ENCODE measurements at regions not wholly inside any gene's neighbourhood (a gene's known extent, or its start where the extent isn't known, plus 50 kb on each side); places are given as distances from the start of the nearest gene placed in this dataset.
"Not testable (repeated sequence)": the region's sequence is repeated elsewhere in the genome, so short reads cannot be mapped to it uniquely, and the experiment has no call there.

DNA sequence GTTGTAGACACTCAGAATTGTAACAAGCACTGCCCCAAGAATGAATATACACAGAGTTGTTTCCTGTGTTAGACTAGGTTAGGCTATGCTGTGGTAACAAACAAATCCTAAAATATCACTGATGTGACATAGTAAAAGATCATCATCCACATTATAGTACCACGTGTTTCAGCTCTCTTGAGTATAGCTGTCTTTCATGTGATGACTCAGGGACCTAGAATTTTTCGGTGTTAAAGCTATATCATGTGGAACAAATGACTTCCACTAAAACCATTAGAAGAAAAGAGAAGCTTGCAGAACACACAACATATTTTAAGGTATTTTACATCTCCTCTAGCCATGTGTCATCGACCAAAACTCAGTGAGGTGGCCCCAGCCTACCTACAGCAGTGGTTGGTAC is 307.9 kb upstream of the RBMS3 start:
- DNase-seq = no peak

DNA sequence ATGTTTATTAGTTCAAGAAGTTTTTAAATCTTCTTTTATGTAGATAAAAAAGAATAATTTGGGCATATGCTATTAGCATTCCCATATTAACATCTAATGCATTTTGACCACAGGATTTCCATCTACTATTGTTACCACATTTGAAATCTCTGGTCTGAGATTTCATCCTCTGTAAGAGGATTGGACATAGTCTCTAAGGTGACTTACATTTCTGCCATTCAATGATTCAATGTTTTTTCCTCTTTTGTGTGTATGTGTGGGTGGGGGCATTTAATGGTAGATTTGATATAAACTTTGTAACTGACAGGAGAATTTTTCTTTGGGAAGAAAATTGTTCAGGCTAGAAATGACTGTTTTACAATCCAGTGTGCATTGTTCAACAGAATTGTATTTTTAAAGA is 307.3 kb upstream of the RBMS3 start:
- DNase-seq = no peak

DNA sequence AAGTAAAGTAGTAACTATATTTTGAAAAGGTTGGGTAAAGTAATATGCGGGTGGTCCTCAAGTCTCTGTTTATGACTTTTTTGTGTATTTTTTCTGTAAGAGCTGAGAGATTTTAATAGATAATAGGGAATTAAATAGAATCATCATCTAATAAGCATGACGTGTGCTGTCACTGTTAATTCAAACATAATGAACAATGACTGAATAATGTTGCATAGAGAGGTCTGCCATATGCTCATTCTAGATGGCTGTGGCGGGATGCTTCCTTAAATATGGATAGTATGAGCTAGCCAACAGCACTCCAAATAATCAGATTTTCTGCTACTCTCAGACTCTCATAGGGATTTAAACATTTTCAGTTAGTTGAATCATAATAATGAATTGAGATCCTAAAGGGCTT is 302.8 kb upstream of the RBMS3 start:
- no peak for DNase-seq

DNA sequence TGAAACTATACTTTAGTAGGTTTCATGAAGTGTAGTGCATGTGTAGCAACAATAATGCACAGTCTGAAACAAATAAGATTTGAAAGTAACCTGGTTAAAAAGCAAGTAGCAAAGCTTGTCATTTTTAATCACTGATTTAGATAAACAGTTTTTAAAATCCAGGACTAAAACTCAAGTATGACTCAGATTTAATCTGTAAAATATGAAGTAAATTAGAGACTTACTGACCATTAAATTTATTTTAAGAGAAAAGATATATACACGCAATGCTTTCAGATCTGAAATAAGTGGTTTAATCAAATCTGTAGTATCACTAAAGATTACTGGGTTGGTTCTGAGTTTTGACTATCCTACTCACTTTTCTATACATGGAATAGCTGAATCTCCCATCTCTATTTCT is 300.7 kb upstream of the RBMS3 start:
- no peak for DNase-seq

DNA sequence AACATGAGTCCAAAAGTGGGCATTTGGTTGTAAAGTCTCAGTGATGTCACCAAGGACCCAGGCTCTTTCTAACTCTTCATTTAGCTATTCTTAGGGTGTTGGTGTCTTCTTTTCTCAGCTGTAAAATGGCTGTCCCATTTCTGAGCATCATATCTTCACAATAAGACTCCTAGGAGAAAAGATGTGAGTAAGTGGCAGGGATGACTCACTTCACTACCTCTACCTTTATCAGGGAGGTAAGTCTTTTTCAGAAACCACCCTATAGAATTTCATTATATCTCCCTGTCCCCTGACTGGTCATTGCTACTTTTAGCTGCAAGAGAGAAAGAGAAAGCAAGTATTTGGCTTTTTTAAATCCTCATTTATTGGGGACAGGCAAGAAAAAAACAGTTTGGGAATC is 300.2 kb upstream of the RBMS3 start:
- DNase-seq = no peak

DNA sequence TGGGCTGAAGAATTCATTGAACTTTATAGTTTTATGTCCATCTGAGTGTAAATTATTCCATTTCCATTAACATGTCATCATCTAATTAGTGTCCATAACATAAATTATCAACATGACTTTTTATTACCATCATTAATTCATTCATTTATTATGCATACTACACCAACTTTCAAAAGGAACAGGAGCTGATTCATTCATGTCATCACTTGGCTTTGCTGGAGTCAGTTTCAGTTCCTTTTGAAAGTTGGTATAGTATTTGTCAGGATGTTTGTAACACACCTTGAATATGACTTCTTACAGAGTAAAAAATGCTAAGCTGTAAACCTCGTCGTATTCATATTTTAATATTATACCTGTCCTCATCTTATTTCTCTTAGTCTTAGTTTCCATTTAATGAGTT is 298.0 kb upstream of the RBMS3 start:
- DNase-seq = no peak

DNA sequence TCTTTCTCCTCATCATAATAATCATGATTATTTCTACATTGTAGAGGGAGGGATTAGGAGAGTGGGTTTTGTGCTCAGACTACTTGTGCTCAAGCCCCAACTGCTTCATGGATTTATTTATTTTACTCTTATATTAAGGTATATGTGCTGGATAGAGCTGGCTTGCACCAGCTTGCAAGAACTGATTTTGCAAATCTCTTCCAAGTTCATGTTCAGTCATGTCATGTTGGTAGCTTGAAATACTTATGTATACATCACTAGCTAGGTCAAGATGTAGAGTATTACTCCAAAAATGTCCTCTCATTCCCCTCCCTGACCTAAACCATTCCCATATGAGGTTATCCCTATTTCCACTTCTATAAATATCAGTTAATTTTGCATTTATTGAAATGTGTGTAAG is 293.9 kb upstream of the RBMS3 start:
- no peak for DNase-seq

DNA sequence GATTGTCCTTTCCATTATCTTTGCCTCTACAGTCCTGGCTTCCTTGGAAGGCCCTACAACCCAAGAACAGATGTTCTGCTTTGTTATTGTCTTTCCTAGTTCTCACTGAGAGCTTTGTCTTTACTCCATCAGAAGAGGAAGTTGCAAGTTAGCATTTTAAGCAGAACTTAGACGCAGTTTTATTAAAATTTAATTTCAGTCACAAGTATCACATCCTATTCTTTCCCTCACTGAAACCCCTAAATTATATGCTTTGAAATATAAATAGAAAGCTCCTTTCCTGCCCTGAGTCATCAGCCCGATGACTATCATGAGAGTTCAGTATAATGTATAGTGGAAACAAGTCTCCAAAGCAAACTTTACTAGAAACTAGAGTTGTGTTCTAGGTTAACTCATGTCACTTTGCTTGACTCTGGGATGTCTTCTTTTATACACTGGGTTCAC is 291.2 kb upstream of the RBMS3 start:
- DNase-seq = no peak

DNA sequence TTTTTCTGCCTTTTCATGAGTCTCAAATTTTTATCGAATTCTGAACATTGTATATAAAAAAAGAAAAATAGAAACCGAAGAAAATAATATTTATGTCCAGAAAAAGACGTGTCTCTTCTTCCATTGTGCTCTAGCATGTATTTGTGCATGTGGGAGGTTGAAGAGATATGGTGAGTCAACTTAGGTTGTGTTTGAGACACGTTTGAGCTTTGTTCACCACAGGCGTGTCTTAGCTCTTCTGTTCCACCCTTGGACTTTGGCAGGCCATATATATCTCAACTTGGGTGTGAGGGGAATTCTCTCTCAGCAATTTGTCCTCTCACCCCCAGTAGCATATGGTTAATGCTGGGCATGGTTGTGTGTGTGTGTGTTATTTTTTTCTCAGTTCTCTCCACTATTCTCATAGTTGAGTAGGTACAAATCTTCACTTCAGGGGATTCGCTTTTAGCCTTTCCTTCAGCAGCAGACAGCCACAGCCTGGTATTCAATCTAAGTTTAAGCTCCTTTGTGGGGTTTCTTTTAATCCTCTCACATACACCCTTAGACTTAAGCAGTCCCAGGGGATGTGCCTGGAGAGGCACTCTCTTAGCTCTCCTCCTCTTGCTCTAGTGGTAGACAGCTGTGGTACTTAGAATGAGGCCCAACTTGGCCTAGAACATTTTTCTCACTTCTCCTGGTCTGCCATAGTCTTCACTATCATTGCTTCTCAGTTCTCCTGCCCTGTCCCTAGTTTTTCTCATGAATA is 286.5 kb upstream of the RBMS3 start:
- no peak for DNase-seq

DNA sequence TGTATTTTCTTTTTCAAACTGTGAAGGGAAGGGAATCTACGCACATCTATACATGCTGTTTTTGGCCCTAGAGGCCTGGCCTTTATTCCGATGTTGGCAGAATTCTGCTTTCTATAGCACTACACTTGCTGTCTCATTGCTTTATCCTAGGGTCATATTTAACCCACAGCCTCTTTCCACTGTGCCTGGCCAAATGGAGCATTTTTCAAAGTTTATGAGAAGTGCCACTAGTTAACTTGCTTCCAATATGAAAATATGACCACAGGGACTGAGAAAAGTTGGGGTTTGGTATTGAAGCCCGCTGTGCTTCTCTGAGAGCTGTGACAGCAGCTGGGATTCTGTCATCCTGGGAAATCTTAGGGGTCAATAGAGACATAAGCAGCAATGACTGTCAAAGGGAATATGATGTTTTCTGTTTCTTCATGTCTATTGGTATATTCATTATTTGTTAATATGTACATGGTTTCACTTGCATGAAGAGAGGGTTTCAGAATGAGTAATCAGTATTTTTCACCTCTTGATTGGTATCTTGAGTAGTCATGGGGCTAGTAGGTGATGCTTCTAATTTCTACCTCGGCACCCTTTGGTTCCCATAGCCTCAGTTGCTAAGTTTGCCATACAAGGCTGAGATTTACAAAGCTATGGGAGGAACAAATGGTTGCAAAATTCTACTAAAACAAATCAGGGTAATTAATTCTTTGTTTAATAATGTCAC is 275.8 kb upstream of the RBMS3 start:
- DNase-seq = no peak

DNA sequence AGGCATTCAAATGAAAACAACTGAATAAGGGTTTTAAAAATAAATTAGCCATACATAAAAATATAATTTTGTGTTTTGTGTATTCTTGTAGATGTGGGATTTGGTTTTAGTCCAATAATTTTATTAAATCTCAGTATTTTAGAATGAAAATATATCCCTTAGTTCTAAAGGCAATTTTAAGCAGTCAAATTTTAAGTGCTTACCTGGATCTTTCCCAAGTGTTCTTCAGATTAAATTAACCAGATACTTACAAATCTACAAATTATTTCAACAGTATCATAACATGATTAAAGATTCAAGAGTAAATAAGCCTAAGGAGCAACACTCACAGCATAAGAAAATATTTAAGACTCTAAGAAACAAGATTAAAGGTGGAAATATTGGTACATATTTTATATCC is 275.0 kb upstream of the RBMS3 start:
- DNase-seq = no peak

DNA sequence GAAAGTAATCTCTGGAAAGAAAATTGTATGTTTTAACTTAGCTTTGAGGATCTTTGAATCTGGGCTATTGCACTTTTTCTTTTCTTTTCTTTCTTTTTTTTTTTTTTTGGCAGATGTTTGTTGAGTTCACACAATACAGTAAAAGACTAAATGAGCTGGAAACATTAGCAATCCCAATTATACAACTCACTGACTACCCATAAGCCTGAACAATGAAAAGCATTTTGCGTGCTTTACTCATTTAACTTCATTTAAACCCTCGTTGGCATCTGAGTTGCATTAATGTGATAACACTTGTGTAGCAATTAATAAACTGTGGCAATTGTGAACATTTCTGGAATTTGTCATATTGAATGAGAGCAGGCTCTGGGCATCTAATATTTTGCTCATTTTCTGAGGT is 269.4 kb upstream of the RBMS3 start:
- no peak for DNase-seq

DNA sequence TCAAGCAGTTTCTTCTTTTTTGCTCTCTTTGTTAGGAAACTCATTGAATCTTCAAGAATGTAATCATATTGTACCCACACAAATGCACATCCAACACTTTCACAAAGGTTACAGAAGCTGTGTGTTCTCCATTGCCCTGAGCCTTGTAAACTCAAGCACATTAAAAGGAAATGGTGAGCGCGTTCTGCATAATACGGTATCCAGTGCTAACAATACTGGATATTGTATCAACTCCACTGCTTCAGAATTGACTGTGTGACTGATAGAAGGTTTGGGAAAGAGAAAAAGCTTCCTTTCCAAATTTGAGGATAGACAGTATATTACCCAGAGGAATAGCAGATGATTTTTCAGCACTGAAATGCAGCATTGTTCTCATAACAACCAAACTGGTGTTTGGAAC is 268.9 kb upstream of the RBMS3 start:
- no peak for DNase-seq

DNA sequence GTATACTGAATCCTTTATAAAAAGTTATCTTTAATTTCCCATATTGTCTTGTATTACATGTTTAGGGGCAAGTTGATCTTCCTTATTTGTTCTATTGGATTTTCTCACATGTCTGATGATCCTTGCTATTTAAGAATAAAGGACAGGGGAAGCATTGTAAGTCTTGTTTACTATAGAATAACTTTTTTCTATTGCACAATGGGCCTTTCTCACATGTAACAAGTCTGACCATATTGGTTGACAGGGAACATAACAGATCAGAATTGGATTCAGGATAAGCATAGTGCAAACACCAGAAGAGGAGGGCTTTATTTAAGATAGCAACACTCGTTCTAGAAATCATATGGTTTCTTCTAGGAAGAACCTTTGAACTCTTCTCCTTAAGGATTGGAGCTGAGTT is 257.9 kb upstream of the RBMS3 start:
- no peak for DNase-seq

DNA sequence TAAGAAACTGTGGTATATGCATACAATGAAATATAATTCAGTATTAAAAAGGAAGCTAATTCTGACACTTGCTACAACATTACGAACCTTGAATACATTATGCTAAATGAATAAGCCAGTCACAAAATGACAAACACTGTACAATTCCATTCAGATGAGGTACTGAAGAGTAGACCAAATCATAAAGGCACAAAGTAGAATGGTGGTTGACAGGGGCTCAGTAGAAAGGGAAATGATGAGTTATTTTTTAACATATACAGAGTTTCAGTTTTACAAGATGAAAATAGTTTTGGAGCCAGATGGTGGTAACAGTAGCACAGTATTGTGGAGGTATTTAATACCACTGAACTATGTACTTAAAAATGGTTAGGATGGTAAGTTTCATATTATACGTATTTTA is 254.6 kb upstream of the RBMS3 start:
- DNase-seq = no peak

DNA sequence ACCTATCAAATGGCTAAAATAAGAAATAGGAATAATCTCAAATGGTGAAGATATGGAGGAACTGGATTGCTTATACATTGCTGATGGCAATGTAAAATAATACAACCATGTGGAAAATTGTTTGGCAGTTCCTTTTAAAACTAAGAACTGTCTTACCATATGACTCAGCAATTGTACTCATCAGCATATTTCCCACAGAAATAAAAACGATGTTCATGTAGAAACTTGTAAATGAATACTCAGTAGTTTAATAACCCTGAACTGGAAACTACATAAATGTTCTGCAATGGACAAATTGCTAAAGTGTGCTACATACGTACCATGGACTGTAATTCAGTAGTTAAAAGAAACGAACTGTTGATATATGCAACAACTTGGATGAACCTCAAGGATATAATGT is 253.9 kb upstream of the RBMS3 start:
- DNase-seq = no peak

DNA sequence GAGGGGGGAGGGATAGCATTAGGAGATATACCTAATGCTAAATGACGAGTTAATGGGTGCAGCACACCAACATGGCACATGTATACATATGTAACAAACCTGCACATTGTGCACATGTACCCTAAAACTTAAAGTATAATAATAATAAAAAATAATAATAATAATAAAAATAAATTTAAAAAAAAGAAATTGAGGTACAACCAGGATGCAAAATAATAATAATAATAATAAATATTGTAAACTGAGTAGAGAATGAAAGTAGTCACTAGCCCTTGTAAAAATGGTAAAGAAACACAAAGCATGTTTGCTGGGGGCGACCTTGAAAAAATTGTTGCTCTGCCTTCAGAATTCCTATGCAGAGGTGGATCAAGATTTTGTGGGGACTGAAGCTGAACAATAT is 249.7 kb upstream of the RBMS3 start:
- DNase-seq = not testable (repeated sequence)

DNA sequence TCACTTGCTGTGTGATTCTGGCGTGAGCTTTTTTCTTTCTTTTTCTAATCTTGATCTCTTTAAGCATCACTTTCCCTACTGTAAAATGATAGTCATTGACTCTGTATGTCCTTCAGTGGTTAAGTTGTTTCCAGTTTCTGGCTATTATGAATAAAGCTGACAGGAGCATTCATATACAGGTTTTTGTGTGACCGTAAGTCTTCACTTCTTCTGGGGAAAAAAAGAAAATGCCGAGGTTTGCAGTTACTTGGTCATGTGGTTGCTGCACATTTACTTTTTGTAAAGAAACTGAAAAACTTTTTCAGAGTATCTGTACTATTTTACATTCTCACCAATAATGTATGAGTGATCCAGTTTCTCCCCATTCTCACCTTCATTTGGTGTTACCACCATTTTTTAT is 247.4 kb upstream of the RBMS3 start:
- DNase-seq = no peak

DNA sequence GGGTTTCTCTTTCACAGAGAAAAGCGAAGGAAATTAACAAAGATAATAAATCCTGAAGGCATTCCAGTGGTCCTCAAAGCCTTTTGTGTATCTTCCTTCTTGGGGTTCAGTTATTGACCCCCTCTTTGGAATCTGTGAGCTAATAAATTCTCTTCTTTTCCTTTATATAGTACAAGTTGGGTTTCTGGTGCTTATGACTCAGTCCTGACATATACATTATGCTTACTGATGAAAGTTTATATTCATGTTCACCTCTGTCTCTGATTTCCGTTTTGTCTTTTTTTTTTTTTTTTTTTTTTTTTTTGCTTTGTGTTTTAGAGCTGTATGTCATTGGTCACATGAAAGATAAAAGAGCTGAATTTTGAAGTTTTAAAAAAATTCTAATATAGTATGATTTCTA is 230.7 kb upstream of the RBMS3 start:
- DNase-seq = no peak

DNA sequence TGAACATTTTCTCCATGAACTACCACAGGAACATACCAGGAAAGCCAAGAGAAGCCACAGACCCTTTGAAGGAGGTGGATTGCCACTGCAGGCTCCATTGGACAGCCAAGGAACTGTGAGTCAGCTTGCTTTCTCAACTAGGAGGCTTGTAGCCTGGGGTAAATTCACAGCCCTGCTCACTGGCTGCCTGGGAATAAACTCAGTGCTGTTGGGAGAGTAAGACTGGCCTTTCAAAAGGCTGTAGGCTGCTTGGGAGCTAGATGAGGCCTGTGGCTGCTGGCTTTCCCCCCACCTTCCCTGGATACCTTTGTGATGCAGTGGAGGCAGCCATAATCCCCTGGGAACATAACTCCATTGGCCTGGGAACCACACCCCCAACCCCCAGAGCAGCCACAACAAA is 223.5 kb upstream of the RBMS3 start:
- no peak for DNase-seq

DNA sequence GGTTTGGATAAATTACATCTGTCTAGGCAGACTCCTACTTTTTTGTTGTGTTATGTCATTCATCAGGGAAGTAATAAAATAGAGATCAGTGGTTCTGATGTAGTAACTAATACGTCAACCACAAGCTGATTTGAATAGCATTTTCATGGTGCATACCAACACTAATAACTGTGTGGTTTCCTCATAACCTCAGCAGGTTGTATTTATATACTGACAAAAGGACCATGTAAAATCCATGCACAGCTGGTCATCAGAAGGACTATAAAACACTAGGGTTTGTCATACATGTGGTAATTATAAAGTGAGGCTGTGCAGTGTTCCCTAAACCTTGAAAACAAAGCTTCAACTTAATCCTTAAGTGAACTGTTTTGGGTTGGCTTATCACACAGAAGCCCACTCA is 216.8 kb upstream of the RBMS3 start:
- no peak for DNase-seq

DNA sequence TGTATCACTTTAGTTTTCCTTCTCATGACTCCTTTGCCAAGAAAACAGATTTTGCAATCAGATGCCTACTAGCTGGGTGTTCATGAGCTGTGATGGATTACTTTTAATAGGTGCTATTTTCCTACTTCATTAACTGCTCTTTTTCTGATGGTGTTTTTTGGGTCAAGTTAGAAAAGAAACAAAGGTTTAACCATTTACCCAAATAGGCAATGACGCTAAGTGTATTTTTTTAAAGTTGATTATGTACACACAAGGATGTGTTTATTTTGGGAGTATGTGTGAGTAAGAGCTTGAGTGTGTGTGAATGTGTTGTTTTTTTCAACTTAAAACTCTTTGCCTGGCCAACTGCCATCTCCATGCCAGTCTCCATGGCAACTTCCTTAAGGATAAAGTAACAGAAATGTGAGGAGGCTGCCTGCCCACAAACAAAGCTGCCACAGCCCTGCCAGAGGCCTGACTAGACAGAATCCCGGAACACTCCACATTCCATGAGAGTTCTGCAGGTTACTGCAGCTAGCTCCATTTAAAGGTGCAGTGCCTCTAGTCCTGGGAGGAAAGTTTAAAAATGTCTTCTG is 215.6 kb upstream of the RBMS3 start:
- DNase-seq = no peak

DNA sequence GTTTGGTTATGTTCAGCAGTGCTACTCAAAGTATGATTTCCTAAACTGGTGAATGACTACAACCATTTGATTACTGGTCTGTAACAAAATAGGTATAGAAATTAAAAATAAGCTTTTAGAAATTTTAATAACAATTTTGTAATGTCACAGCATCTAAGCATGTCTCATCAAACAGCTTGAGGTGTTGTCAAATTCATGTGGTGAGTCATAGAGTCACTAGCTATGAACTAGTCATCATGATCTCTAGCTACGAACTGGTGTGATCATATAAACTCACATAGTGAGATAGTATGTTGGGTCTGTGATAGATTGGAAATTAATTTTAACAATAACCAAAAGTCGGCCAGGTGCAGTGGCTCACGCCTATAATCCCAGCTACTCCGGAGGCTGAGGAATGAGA is 213.9 kb upstream of the RBMS3 start:
- no peak for DNase-seq

DNA sequence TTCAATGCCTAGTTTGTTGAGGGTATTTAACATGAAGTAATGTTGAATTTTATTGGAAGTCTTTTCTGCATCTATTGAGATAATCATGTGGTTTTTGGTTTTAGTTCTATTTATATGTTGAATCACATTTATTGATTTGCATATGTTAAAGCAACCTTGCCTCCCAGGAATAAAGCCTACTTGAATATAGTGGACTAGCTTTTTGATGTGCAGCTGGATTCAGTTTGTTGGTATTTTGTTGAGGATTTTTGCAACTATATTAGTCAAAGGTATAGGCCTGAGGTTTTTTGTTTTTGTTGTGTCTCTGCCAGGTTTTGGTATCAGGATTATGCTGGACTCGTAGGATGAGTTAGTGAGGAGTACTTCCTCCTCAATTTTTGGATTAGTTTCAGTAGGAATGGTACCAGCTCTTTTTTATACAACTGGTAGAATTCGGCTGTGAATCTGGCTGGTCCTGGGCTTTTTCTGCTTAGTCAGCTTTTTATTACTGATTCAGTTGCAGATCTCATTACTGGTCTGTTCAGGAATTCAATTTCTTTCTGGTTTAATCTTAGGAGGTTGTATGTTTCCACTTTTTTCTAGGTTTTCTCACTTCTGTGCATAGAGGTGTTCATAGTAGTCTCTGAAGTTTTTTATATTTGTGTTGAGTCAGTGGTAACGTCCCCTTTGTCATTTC is 209.8 kb upstream of the RBMS3 start:
- no peak for DNase-seq
